CD8-positive, alpha-beta memory T cell (primary cell): ENCODE measurements at regions not wholly inside any gene's neighbourhood (a gene's known extent, or its start where the extent isn't known, plus 50 kb on each side); places are given as distances from the start of the nearest gene placed in this dataset.

Experiments used
- CTCF ChIA-PET: fragments of 350-600 bp; sonication (Branson Sonifier 250); formaldehyde crosslinking; loops from one replicate; lab custom pipeline; 2021; ENCODE audit warnings: antibody characterized with exemption; lab: Charles Lee
- POLR2A ChIA-PET: fragments of 350-600 bp; sonication (Branson Sonifier 250); formaldehyde crosslinking; loops from one replicate; lab custom pipeline; 2021; ENCODE audit warnings: antibody characterized with exemption; lab: Charles Lee
- DNase-seq, 5 donors: peaks; one replicate each; pipeline versions ENCODE4 v3.0.0 to v3.0.0-alpha.2; 2020 to 2022; ENCODE audit warnings: mixed read lengths in 1 of 5
- H3K27ac ChIP-seq: one replicate; pipeline ENCODE4 v1.7.0; 2013; ENCODE audit warnings: low read depth, mild to moderate bottlenecking, low read length, moderate library complexity
- H3K27me3 ChIP-seq: 2 replicates; pipeline ENCODE4 v1.7.0; 2013; ENCODE audit warnings: low read length, mild to moderate bottlenecking; ENCODE audit not compliant: insufficient read depth, poor library complexity, severe bottlenecking
- H3K36me3 ChIP-seq: 2 replicates; pipeline ENCODE4 v1.7.0; 2013; ENCODE audit warnings: mild to moderate bottlenecking, low read length, moderate library complexity; ENCODE audit not compliant: insufficient read depth
- H3K4me1 ChIP-seq: 2 replicates; pipeline ENCODE4 v1.7.0; 2013; ENCODE audit warnings: mild to moderate bottlenecking, low read length, moderate library complexity; ENCODE audit not compliant: insufficient read depth
- H3K4me3 ChIP-seq: 2 replicates; pipeline ENCODE4 v1.7.0; 2013; ENCODE audit warnings: mild to moderate bottlenecking, low read length
- H3K9me3 ChIP-seq: 2 replicates; pipeline ENCODE4 v1.7.0; 2013; ENCODE audit warnings: mild to moderate bottlenecking, low read length
- H3K27ac Mint-ChIP-seq, 8 donors: one replicate each; pipeline ENCODE4 v1.8.0; 2020 to 2021; ENCODE audit warnings: mixed read lengths in 8 of 8, mild to moderate bottlenecking in 6 of 8, inconsistent platforms in 3 of 8, moderate library complexity in 3 of 8
- H3K27me3 Mint-ChIP-seq, 2 donors: one replicate each; pipeline ENCODE4 v1.8.0; 2020 to 2021; ENCODE audit warnings: mixed read lengths in 2 of 2, mild to moderate bottlenecking in 1 of 2, moderate library complexity in 1 of 2
- H3K36me3 Mint-ChIP-seq, 3 donors: one replicate each; pipeline ENCODE4 v1.8.0; 2020 to 2021; ENCODE audit warnings: mixed read lengths in 3 of 3, inconsistent platforms in 1 of 3, mild to moderate bottlenecking in 1 of 3
- H3K4me1 Mint-ChIP-seq, 3 donors: one replicate each; pipeline ENCODE4 v1.8.0; 2020 to 2021; ENCODE audit warnings: mixed read lengths in 3 of 3, inconsistent platforms in 1 of 3, mild to moderate bottlenecking in 1 of 3
- H3K4me3 Mint-ChIP-seq, 7 donors: one replicate each; pipeline ENCODE4 v1.8.0; 2020 to 2021; ENCODE audit warnings: mixed read lengths in 7 of 7, mild to moderate bottlenecking in 6 of 7, moderate library complexity in 4 of 7, inconsistent platforms in 2 of 7
- H3K9me3 Mint-ChIP-seq, 5 donors: one replicate each; pipeline ENCODE4 v1.8.0; 2020 to 2022; ENCODE audit warnings: mixed read lengths in 5 of 5, mild to moderate bottlenecking in 3 of 5, moderate library complexity in 2 of 5, inconsistent platforms in 1 of 5

DNA sequence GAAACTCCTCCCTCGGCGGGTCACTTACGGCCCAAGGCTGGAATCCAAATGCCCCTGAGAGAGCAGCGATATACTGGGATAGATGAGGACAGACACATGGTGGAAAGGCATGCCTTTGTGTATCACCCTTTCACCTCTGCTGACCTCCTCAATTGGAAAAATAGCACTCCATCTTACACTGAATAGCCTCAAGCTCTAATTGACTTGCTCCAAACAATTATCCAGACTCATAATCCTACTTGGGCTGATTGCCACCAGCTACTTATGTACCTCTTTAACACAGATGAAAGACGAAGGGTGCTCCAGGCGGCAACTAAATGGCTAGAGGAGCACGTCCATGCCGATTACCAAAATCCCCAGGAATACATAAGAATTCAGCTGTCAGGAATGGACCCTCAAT lies 1142.2 kb downstream of the ARAP2 start:
- Histone ChIP-seq H3K4me1 (no peaks in the 10 kb centered on the region), H3K4me3 (no peak overlapping the region), H3K27me3 (no peaks in the 10 kb centered on the region), H3K27ac (no peak overlapping the region), H3K9me3 (no peaks in the 10 kb centered on the region), H3K36me3 (no peaks in the 10 kb centered on the region)
- Mint-ChIP-seq H3K27me3 (no peaks in the 10 kb centered on the region), H3K9me3 (peaks cover 0 to 16% (median 5%) of the 10 kb centered on the region in 5 donors), H3K4me1 (no peaks in the 10 kb centered on the region), H3K27ac (no peak overlapping the region), H3K4me3 (no peak overlapping the region), H3K36me3 (no peaks in the 10 kb centered on the region)
- ChIA-PET POLR2A (no interaction called here), CTCF (no interaction called here)
- no peak for DNase-seq

DNA sequence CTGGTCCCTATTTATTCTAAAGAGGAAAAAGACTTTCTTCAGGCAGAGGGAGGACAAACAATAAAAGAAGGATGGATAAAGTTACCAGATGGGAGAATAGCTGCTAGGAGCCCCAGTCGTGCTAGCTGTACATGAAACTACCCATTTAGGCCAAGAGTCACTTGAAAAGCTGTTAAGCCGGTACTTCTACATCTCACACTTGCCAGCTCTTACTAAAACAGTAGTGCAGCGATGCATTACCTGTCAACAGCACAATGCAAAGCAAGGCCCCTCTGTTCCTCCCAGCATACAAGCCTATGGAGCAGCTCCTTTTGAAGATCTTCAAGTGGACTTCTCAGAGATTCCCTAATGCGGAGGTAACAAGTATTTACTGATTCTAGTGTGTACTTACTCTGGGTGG lies 1138.8 kb downstream of the ARAP2 start:
- Histone ChIP-seq H3K4me1 (no peaks in the 10 kb centered on the region), H3K27ac (no peak overlapping the region), H3K36me3 (no peaks in the 10 kb centered on the region), H3K9me3 (no peaks in the 10 kb centered on the region), H3K27me3 (no peaks in the 10 kb centered on the region), H3K4me3 (no peak overlapping the region)
- Mint-ChIP-seq H3K27me3 (no peaks in the 10 kb centered on the region), H3K4me1 (no peaks in the 10 kb centered on the region), H3K36me3 (no peaks in the 10 kb centered on the region), H3K4me3 (no peak overlapping the region), H3K27ac (no peak overlapping the region), H3K9me3 (peaks cover 0 to 16% (median 5%) of the 10 kb centered on the region in 5 donors)
- no peak for DNase-seq
- ChIA-PET CTCF (no interaction called here), POLR2A (no interaction called here)

DNA sequence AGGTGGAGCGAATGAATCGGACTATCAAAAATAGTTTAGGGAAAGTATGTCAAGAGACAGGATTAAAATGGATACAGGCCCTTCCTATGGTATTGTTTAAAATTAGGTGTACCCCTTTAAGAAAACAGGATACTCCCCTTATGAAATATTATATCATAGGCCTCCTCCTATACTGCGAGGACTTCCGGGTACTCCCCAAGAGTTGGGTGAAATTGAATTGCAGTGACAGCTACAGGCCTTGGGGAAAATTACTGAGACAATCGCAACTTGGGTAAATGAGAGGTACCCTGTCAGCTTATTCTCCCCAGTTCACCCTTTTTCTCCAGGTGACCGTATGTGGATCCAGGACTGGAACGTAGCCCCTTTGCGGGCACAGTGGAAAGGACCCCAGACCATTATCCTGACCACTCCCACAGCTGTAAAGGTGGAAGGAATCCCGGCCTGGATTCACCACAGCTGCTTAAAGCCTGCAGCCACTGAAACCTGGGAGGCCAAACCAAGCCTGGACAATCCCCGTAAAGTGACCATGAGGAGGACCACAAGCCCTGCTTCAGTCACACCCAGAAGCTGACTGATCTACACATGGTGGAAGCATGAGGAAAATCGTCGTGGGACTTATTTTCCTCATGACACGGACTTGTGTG lies 1138.1 kb downstream of the ARAP2 start:
- Mint-ChIP-seq H3K36me3 (no peaks in the 10 kb centered on the region), H3K9me3 (peaks cover 0 to 15% (median 4%) of the 10 kb centered on the region in 5 donors), H3K27ac (no peak overlapping the region), H3K27me3 (no peaks in the 10 kb centered on the region), H3K4me1 (no peaks in the 10 kb centered on the region), H3K4me3 (no peak overlapping the region)
- CTCF ChIA-PET: no interaction called here
- DNase-seq: no peak
- no peaks in the 10 kb centered on the region for H3K9me3 ChIP-seq
- no peaks in the 10 kb centered on the region for H3K27me3 ChIP-seq
- no peaks in the 10 kb centered on the region for H3K36me3 ChIP-seq
- H3K27ac ChIP-seq: no peak overlapping the region
- H3K4me1 ChIP-seq: no peaks in the 10 kb centered on the region
- POLR2A ChIA-PET: no interaction called here
- H3K4me3 ChIP-seq: no peak overlapping the region

DNA sequence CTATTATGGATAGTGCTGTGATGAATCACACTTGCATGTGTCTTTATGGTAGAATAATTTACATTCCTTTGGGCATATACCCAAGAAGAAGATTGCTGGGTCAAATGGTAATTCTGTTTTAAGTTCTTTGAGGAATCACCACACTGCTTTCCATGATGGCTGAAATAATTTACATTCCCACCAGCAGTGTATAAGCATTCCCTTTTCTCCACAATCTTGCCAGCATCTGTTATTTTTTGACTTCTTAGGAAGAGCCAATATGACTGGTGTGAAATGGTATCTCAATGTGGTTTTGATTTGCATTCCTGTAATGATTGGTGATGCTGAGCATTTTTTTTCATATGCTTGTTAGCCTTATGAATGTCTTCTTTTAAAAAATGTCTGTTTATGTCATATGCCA lies 1120.2 kb downstream of the ARAP2 start:
- no peaks in the 10 kb centered on the region for H3K27me3 Mint-ChIP-seq
- POLR2A ChIA-PET: no interaction called here

DNA sequence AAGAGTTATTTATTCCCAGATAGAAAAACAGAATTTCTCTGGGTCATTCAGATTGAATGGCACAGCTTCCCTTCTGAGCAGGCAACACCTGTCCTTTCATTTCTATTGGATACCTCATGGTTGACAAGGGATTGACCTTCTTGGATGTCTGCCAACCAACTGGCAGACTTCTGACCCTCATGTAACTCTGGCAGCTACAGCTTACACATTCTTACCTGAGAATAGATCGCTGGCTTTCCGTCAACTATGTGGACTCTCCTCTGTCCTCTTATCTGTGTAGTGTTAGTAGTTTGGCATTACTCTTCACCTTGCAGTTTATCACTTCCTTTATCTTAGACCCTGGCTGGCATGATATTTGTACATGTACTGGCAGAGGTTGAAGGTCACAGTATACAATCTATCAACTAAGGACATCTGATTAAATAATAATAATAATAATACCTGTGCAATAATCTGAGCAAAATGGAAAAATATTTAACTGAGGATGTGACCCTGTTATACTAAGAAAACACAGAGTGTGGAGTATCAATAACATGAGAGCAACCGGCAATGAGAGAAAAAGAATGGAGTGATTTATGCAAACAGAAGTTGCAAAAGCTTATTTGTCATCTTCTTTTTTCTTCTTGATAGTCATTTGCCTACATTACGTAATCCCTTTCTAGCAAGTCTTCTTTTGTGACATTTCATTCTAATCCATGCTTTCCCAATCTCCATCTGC lies 1118.2 kb downstream of the ARAP2 start:
- Histone ChIP-seq H3K27ac (no peak overlapping the region), H3K27me3 (no peaks in the 10 kb centered on the region), H3K4me3 (no peak overlapping the region), H3K36me3 (no peaks in the 10 kb centered on the region), H3K4me1 (no peaks in the 10 kb centered on the region), H3K9me3 (no peaks in the 10 kb centered on the region)
- Mint-ChIP-seq H3K4me1 (no peaks in the 10 kb centered on the region), H3K36me3 (no peaks in the 10 kb centered on the region), H3K9me3 (peaks cover 0 to 3% (median 0%) of the 10 kb centered on the region in 5 donors), H3K27me3 (no peaks in the 10 kb centered on the region), H3K27ac (no peak overlapping the region), H3K4me3 (no peak overlapping the region)
- ChIA-PET POLR2A (no interaction called here), CTCF (no interaction called here)
- DNase-seq: no peak

More for the DNA sequence above, 1120.2 kb downstream of the ARAP2 start:
- H3K9me3 ChIP-seq: no peaks in the 10 kb centered on the region
- DNase-seq: no peak
- H3K4me3 ChIP-seq: no peak overlapping the region
- no peaks in the 10 kb centered on the region for H3K4me1 ChIP-seq
- Mint-ChIP-seq H3K4me3 (no peak overlapping the region), H3K4me1 (no peaks in the 10 kb centered on the region), H3K9me3 (no peaks in the 10 kb centered on the region), H3K27ac (no peak overlapping the region), H3K36me3 (no peaks in the 10 kb centered on the region)
- H3K27ac ChIP-seq: no peak overlapping the region
- H3K36me3 ChIP-seq: no peaks in the 10 kb centered on the region
- CTCF ChIA-PET: no interaction called here
- H3K27me3 ChIP-seq: no peaks in the 10 kb centered on the region

DNA sequence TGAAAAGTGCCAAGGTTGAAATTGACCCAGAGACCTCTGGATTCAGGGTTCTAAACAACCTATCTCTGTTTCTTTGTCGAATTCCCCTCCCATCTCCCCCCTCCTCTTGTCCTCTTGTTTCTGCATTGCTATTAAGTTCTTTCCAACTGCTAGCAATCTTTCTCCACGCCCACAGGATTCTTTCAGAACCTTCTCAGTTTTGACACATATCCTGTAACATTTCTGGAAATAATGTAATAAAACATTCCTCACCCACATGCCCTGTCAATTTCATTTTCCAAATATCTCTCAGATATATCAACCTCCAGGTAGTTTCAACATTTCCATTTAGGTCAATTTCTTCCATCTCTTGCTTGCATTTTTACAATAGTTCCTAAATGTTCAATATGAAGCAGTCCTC lies 1105.9 kb downstream of the ARAP2 start:
- Mint-ChIP-seq H3K27ac (no peak overlapping the region), H3K4me3 (no peak overlapping the region), H3K9me3 (peaks cover 0 to 11% (median 0%) of the 10 kb centered on the region in 5 donors), H3K27me3 (no peaks in the 10 kb centered on the region), H3K36me3 (no peaks in the 10 kb centered on the region), H3K4me1 (no peaks in the 10 kb centered on the region)
- no peak for DNase-seq
- Histone ChIP-seq H3K27ac (no peak overlapping the region), H3K36me3 (no peaks in the 10 kb centered on the region), H3K27me3 (no peaks in the 10 kb centered on the region), H3K4me3 (no peak overlapping the region), H3K4me1 (no peaks in the 10 kb centered on the region), H3K9me3 (no peaks in the 10 kb centered on the region)
- ChIA-PET POLR2A (no interaction called here), CTCF (no interaction called here)

DNA sequence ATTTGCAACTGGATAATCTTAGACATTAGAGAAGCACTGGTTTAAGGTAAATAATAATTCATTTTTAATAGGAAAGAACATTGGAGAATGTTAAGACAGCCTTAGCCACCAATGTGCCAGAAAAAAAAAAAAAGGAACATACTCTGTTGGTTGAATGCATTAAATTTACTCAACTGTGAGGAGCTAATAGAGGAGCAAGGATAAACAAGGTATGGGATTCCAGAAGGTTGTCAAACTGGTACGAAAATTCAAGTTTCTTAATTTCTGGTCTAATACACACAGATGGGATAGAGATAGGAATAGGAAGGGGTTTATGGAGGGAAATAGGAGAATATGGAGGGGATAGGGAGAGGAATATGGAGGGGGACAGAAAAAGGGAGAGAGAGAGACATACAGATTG lies 1096.6 kb downstream of the ARAP2 start:
- peaks cover 0 to 22% (median 7%) of the 10 kb centered on the region in 5 donors for H3K9me3 Mint-ChIP-seq
- POLR2A ChIA-PET: no interaction called here
- no peaks in the 10 kb centered on the region for H3K36me3 Mint-ChIP-seq

DNA sequence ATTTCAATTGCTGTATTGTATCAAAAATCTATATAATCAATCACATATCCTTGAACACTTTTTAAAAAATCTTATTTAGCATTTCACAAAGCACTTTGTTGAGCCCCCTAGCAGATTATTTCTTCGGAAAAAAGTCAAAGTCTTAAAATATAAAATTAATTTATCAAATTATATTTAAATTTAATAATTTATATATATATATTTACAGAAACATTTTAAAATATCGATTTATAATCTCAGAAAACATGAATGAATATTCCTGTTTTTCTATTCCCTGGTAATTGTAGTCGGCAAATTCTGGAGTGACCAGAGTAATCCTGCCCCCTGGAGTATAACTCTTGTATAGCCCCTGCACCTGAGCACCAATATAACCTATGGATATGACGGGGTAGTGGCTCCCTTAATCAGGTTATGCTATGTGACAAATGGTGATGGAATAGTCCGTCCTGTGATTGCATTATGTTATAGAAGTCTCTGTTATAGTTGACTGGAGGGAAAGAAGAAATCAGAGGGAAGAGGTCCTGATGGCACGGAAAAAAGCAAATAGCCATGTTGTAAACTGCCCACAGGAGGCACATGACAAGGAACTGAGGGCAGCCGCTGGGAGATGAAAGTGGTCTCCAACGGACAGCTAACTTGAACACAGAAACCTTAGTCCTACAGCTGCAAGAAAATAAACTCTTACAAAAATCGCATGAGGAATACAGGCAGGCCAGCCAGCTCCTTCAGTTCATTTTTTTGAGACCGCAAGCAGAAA lies 1092.3 kb downstream of the ARAP2 start:
- no peaks in the 10 kb centered on the region for H3K4me1 Mint-ChIP-seq
- H3K4me3 Mint-ChIP-seq: no peak overlapping the region
- no peaks in the 10 kb centered on the region for H3K4me1 ChIP-seq
- H3K4me3 ChIP-seq: no peak overlapping the region
- no peak overlapping the region for H3K27ac Mint-ChIP-seq
- no peaks in the 10 kb centered on the region for H3K36me3 ChIP-seq
- ChIA-PET POLR2A (no interaction called here), CTCF (no interaction called here)
- no peaks in the 10 kb centered on the region for H3K36me3 Mint-ChIP-seq
- no peaks in the 10 kb centered on the region for H3K27me3 ChIP-seq
- no peak for DNase-seq
- no peaks in the 10 kb centered on the region for H3K9me3 ChIP-seq
- H3K9me3 Mint-ChIP-seq: peaks cover 0 to 11% (median 2%) of the 10 kb centered on the region in 5 donors
- H3K27me3 Mint-ChIP-seq: peaks cover 0 to 4% of the 10 kb centered on the region in 2 donors
- H3K27ac ChIP-seq: no peak overlapping the region

More for the DNA sequence above, 1096.6 kb downstream of the ARAP2 start:
- no peaks in the 10 kb centered on the region for H3K4me1 Mint-ChIP-seq
- H3K4me1 ChIP-seq: no peaks in the 10 kb centered on the region
- peaks cover 0 to 3% of the 10 kb centered on the region in 2 donors for H3K27me3 Mint-ChIP-seq
- H3K27me3 ChIP-seq: no peaks in the 10 kb centered on the region
- H3K4me3 Mint-ChIP-seq: no peak overlapping the region
- no peaks in the 10 kb centered on the region for H3K36me3 ChIP-seq
- CTCF ChIA-PET: no interaction called here
- peak overlapping the region in 1 of 8 donors; percentile 17 for H3K27ac Mint-ChIP-seq
- no peak for DNase-seq
- H3K4me3 ChIP-seq: no peak overlapping the region
- H3K27ac ChIP-seq: no peak overlapping the region
- H3K9me3 ChIP-seq: no peaks in the 10 kb centered on the region
